H9 (cell line): ENCODE measurements at regions not wholly inside any gene's neighbourhood (a gene's known extent, or its start where the extent isn't known, plus 50 kb on each side); places are given as distances from the start of the nearest gene placed in this dataset.

Experiments
- DNase-seq: peaks from one replicate; pipeline ENCODE4 v3.0.0-alpha.2; 2017
- H2AFZ ChIP-seq: one replicate; pipeline ENCODE4 v1.6.1; 2013; ENCODE audit warnings: mild to moderate bottlenecking, low read length, control low read depth, moderate library complexity
- H2AK5ac ChIP-seq: 2 replicates; pipeline ENCODE4 v1.6.1; 2013; ENCODE audit warnings: low read length, control low read depth, mixed read lengths; ENCODE audit not compliant: insufficient read length
- H2BK120ac ChIP-seq: one replicate; pipeline ENCODE4 v1.6.1; 2013; ENCODE audit warnings: low read depth, mild to moderate bottlenecking, low read length, control low read depth, inconsistent platforms; ENCODE audit not compliant: poor library complexity, severe bottlenecking
- H2BK12ac ChIP-seq: 2 replicates; pipeline ENCODE4 v1.6.1; 2013; ENCODE audit warnings: low read length, control low read depth, mixed read lengths, low read depth; ENCODE audit not compliant: insufficient read length
- H2BK15ac ChIP-seq: 2 replicates; pipeline ENCODE4 v1.6.1; 2013; ENCODE audit warnings: low read depth, low read length, control low read depth
- H2BK20ac ChIP-seq: one replicate; pipeline ENCODE4 v1.6.1; 2013; ENCODE audit warnings: low read depth, mild to moderate bottlenecking, low read length, control low read depth, inconsistent platforms; ENCODE audit not compliant: poor library complexity, severe bottlenecking
- H2BK5ac ChIP-seq: 2 replicates; pipeline ENCODE4 v1.6.1; 2013; ENCODE audit warnings: low read length, control low read depth, mixed read lengths; ENCODE audit not compliant: insufficient read length
- H3K14ac ChIP-seq: 2 replicates; pipeline ENCODE4 v1.6.1; 2013; ENCODE audit warnings: low read length, control low read depth; ENCODE audit not compliant: insufficient read depth
- H3K18ac ChIP-seq: 2 replicates; pipeline ENCODE4 v1.6.1; 2013; ENCODE audit warnings: low read depth, mild to moderate bottlenecking, mixed read lengths, low read length, control low read depth; ENCODE audit not compliant: insufficient read length
- H3K23ac ChIP-seq: 2 replicates; pipeline ENCODE4 v1.6.1; 2013; ENCODE audit warnings: low read length, control low read depth, mixed read lengths, low read depth; ENCODE audit not compliant: insufficient read length
- H3K23me2 ChIP-seq: 2 replicates; pipeline ENCODE4 v1.6.1; 2013; ENCODE audit warnings: low read depth, mild to moderate bottlenecking, mixed read lengths, low read length, control low read depth; ENCODE audit not compliant: insufficient read length, poor library complexity, severe bottlenecking
- H3K27ac ChIP-seq: 2 replicates; pipeline ENCODE4 v1.5.1; 2013; ENCODE audit warnings: low read length, control low read depth, mixed read lengths, low read depth; ENCODE audit not compliant: insufficient read length
- H3K27me3 ChIP-seq: 2 replicates; pipeline ENCODE4 v1.6.1; 2013; ENCODE audit warnings: low read length, control low read depth, inconsistent platforms; ENCODE audit not compliant: insufficient read depth
- H3K4ac ChIP-seq: 2 replicates; pipeline ENCODE4 v1.6.1; 2013; ENCODE audit warnings: low read depth, mild to moderate bottlenecking, control low read depth, inconsistent platforms, low read length, moderate library complexity
- H3K4me1 ChIP-seq: 2 replicates; pipeline ENCODE4 v1.6.1; 2013; ENCODE audit warnings: low read length, control low read depth, inconsistent platforms; ENCODE audit not compliant: insufficient read depth
- H3K4me2 ChIP-seq: 2 replicates; pipeline ENCODE4 v1.6.1; 2013; ENCODE audit warnings: low read length, control low read depth, mixed read lengths; ENCODE audit not compliant: insufficient read length, insufficient read depth
- H3K56ac ChIP-seq: 2 replicates; pipeline ENCODE4 v1.6.1; 2013; ENCODE audit warnings: low read depth, mild to moderate bottlenecking, mixed read lengths, low read length, control low read depth; ENCODE audit not compliant: insufficient read length
- H3K79me1 ChIP-seq: 2 replicates; pipeline ENCODE4 v1.6.1; 2013; ENCODE audit warnings: low read depth, mild to moderate bottlenecking, moderate library complexity, low read length, control low read depth, inconsistent platforms; ENCODE audit not compliant: insufficient read depth, poor library complexity, severe bottlenecking
- H3K79me2 ChIP-seq: 2 replicates; pipeline ENCODE4 v1.6.1; 2013; ENCODE audit warnings: low read length, control low read depth, inconsistent platforms; ENCODE audit not compliant: insufficient read depth
- H3K9ac ChIP-seq: 2 replicates; pipeline ENCODE4 v1.6.1; 2013; ENCODE audit warnings: low read length, control low read depth, mixed read lengths; ENCODE audit not compliant: insufficient read length; ENCODE audit errors: extremely low read depth
- H3K9me3 ChIP-seq: one replicate; pipeline ENCODE4 v1.6.1; 2013; ENCODE audit warnings: low read depth, low read length, inconsistent platforms; ENCODE audit not compliant: control insufficient read depth
- H3T11ph ChIP-seq: one replicate; pipeline ENCODE4 v1.6.1; 2013; ENCODE audit warnings: mild to moderate bottlenecking, low read length, control low read depth, inconsistent platforms
- H4K20me1 ChIP-seq: one replicate; pipeline ENCODE4 v1.6.1; 2013; ENCODE audit not compliant: control insufficient read depth, insufficient read length, insufficient read depth
- H4K5ac ChIP-seq: 2 replicates; pipeline ENCODE4 v1.6.1; 2013; ENCODE audit warnings: low read depth, mild to moderate bottlenecking, mixed read lengths, low read length, control low read depth; ENCODE audit not compliant: insufficient read length
- H4K8ac ChIP-seq: replicated peaks from 2 replicates; pipeline ENCODE4 v1.6.1; 2013; ENCODE audit warnings: low read length, control low read depth, mixed read lengths, low read depth; ENCODE audit not compliant: insufficient read length
- H4K91ac ChIP-seq: 2 replicates; pipeline ENCODE4 v1.6.1; 2013; ENCODE audit warnings: low read depth, mild to moderate bottlenecking, moderate library complexity, mixed read lengths, low read length, control low read depth; ENCODE audit not compliant: insufficient read length
- H3K27ac Mint-ChIP-seq, 3 experiments: 2 replicates in 2 of 3; 3 replicates in 1 of 3; pipeline ENCODE4 v1.8.0; 2020 to 2021; ENCODE audit warnings: mixed read lengths in 3 of 3, mild to moderate bottlenecking in 1 of 3, moderate library complexity in 1 of 3
- H3K27me3 Mint-ChIP-seq: 2 replicates; pipeline ENCODE4 v1.8.0; 2021; ENCODE audit warnings: low read depth, mild to moderate bottlenecking, moderate library complexity, mixed read lengths
- H3K36me3 Mint-ChIP-seq, 3 experiments: 2 replicates in 2 of 3; 3 replicates in 1 of 3; pipeline ENCODE4 v1.8.0; 2020 to 2021; ENCODE audit warnings: low read depth in 3 of 3, mixed read lengths in 3 of 3; ENCODE audit not compliant: insufficient read depth in 1 of 3
- H3K4me1 Mint-ChIP-seq, 2 experiments: 2 replicates each; pipeline ENCODE4 v1.8.0; 2020; ENCODE audit warnings: mixed read lengths in 2 of 2
- H3K4me3 Mint-ChIP-seq, 2 experiments: 2 replicates in 1 of 2; 3 replicates in 1 of 2; pipeline ENCODE4 v1.8.0; 2020 to 2021; ENCODE audit warnings: mild to moderate bottlenecking in 2 of 2, mixed read lengths in 2 of 2, moderate library complexity in 1 of 2
- H3K9me3 Mint-ChIP-seq, 2 experiments: 2 replicates in 1 of 2; 3 replicates in 1 of 2; pipeline ENCODE4 v1.8.0; 2020; ENCODE audit warnings: mild to moderate bottlenecking in 2 of 2, mixed read lengths in 2 of 2, moderate library complexity in 1 of 2
- CTCF ChIP-seq: fragments of 200-600 bp; sonication (generic); conservative IDR thresholded peaks from 3 replicates; pipeline ENCODE4 v1.8.0; 2021; ENCODE audit warnings: antibody characterized with exemption, mild to moderate bottlenecking
- WGBS: extraction: QIAGEN DNeasy Blood & Tissue Kit; methylation state at CpG from one replicate; pipeline ENCODE4 v1.1.7; 2013; ENCODE audit warnings: missing lambda C conversion rate, low lambda C conversion rate, mixed read lengths; ENCODE audit not compliant: insufficient read length; ENCODE audit errors: extremely low coverage; 5-methylcytosine and 5-hydroxymethylcytosine counted together

- no peak overlapping the region for H3K18ac ChIP-seq
- H3K23me2 ChIP-seq: no peaks in the 10 kb centered on the region
- H3K79me2 ChIP-seq: no peaks in the 10 kb centered on the region
- H4K91ac ChIP-seq: no peak overlapping the region
- H2BK20ac ChIP-seq: no peak overlapping the region
- Mint-ChIP-seq H3K36me3 (no peaks in the 10 kb centered on the region), H3K27me3 (peaks cover 2% of the 10 kb centered on the region), H3K9me3 (no peaks in the 10 kb centered on the region), H3K4me1 (peaks cover 52 to 54% of the 10 kb centered on the region in 2 experiments), H3K27ac (peak overlapping the region in 1 of 3 experiments; percentile 8; a peak in 2 of 7 replicates), H3K4me3 (no peak overlapping the region; a peak in 1 of 5 replicates)
- no peaks in the 10 kb centered on the region for H3K9me3 ChIP-seq
- no peak overlapping the region for H2BK12ac ChIP-seq
- no peak overlapping the region for H3K23ac ChIP-seq
- no peak overlapping the region for H3K56ac ChIP-seq
- H2BK5ac ChIP-seq: no peak overlapping the region
- no peak overlapping the region for H3T11ph ChIP-seq
- H3K27me3 ChIP-seq: no peaks in the 10 kb centered on the region
- DNase-seq: no peak
- no peak overlapping the region for H3K9ac ChIP-seq
- no peak overlapping the region for H3K4ac ChIP-seq
- 100% methylated on average over 2 of the region's 11 CpGs for WGBS
- no peak overlapping the region for H2AFZ ChIP-seq
- TF ChIP-seq CTCF: no peak
- no peak overlapping the region for H3K27ac ChIP-seq
- no peaks in the 10 kb centered on the region for H3K79me1 ChIP-seq
- H2BK15ac ChIP-seq: no peak overlapping the region
- H3K4me1 ChIP-seq: peaks cover 11% of the 10 kb centered on the region
- no peak overlapping the region for H3K4me2 ChIP-seq
- no peak overlapping the region for H3K14ac ChIP-seq
- no peak overlapping the region for H2BK120ac ChIP-seq
- H4K20me1 ChIP-seq: no peaks in the 10 kb centered on the region
- H2AK5ac ChIP-seq: no peak overlapping the region
- H4K8ac ChIP-seq: no peak overlapping the region
- H4K5ac ChIP-seq: no peak overlapping the region
These were observed 173.6 kb upstream of the RAB6C start for GRCh38 chr2:129805899-129806298.
